Effector memory CD8-positive, alpha-beta T cell (primary cell): ENCODE measurements at regions not wholly inside any gene's neighbourhood (a gene's known extent, or its start where the extent isn't known, plus 50 kb on each side); places are given as distances from the start of the nearest gene placed in this dataset.

Source experiments
- ATAC-seq: fragments of 150-1000 bp; cut with Tn5 transposase; replicated peaks from 2 replicates; pipeline ENCODE4 v1.10.0; 2021; ENCODE audit warnings: mild to moderate bottlenecking, moderate library complexity
- DNase-seq, 3 experiments: peaks; one replicate each; pipeline ENCODE4 v3.0.0; 2021
- H3K27ac Mint-ChIP-seq, 2 donors: one replicate each; pipeline ENCODE4 v1.8.0; 2022; ENCODE audit warnings: mild to moderate bottlenecking in 2 of 2, mixed read lengths in 2 of 2, moderate library complexity in 2 of 2
- H3K27me3 Mint-ChIP-seq, 2 donors: one replicate each; pipeline ENCODE4 v1.8.0; 2022; ENCODE audit warnings: mixed read lengths in 2 of 2
- H3K36me3 Mint-ChIP-seq: one replicate; pipeline ENCODE4 v1.8.0; 2022; ENCODE audit warnings: mild to moderate bottlenecking, moderate library complexity, mixed read lengths; ENCODE audit not compliant: insufficient read depth
- H3K4me1 Mint-ChIP-seq, 2 donors: one replicate each; pipeline ENCODE4 v1.8.0; 2022; ENCODE audit warnings: low read depth in 2 of 2, mixed read lengths in 2 of 2
- H3K4me3 Mint-ChIP-seq, 2 donors: one replicate each; pipeline ENCODE4 v1.8.0; 2022; ENCODE audit warnings: mild to moderate bottlenecking in 2 of 2, mixed read lengths in 2 of 2, moderate library complexity in 2 of 2
- H3K9me3 Mint-ChIP-seq, 2 donors: one replicate each; pipeline ENCODE4 v1.8.0; 2022; ENCODE audit warnings: mixed read lengths in 2 of 2

GRCh38 chr6:104201557-104201956 lies 658.2 kb downstream of the HACE1 start:
- H3K9me3 Mint-ChIP-seq: peaks cover 7 to 10% of the 10 kb centered on the region in 2 donors
- H3K4me3 Mint-ChIP-seq: no peak overlapping the region
- H3K4me1 Mint-ChIP-seq: no peaks in the 10 kb centered on the region
- no peaks in the 10 kb centered on the region for H3K27me3 Mint-ChIP-seq
- DNase-seq (no peak), ATAC-seq (no peak)
- H3K27ac Mint-ChIP-seq: no peak overlapping the region
- H3K36me3 Mint-ChIP-seq: no peaks in the 10 kb centered on the region

- Mint-ChIP-seq H3K4me3 (no peak overlapping the region), H3K27ac (no peak overlapping the region), H3K36me3 (peaks cover 2% of the 10 kb centered on the region), H3K27me3 (no peaks in the 10 kb centered on the region), H3K9me3 (peaks cover 2 to 9% of the 10 kb centered on the region in 2 donors), H3K4me1 (no peaks in the 10 kb centered on the region)
- ATAC-seq (no peak), DNase-seq (no peak)
Measured at GRCh38 chr6:104187616-104188015, 672.1 kb downstream of the HACE1 start.

GRCh38 chr6:104186831-104187230 lies 672.9 kb downstream of the HACE1 start:
- DNase-seq: no peak
- no peaks in the 10 kb centered on the region for H3K27me3 Mint-ChIP-seq
- H3K9me3 Mint-ChIP-seq: peaks cover 2 to 3% of the 10 kb centered on the region in 2 donors
- no peak overlapping the region for H3K4me3 Mint-ChIP-seq
- no peaks in the 10 kb centered on the region for H3K4me1 Mint-ChIP-seq
- no peak for ATAC-seq
- H3K36me3 Mint-ChIP-seq: peaks cover 2% of the 10 kb centered on the region
- H3K27ac Mint-ChIP-seq: no peak overlapping the region

GRCh38 chr6:104183816-104184435 lies 675.8 kb downstream of the HACE1 start:
- no peak overlapping the region for H3K4me3 Mint-ChIP-seq
- H3K36me3 Mint-ChIP-seq: no peaks in the 10 kb centered on the region
- DNase-seq (no peak), ATAC-seq (no peak)
- no peak overlapping the region for H3K27ac Mint-ChIP-seq
- no peaks in the 10 kb centered on the region for H3K27me3 Mint-ChIP-seq
- H3K9me3 Mint-ChIP-seq: peaks cover 7 to 8% of the 10 kb centered on the region in 2 donors
- H3K4me1 Mint-ChIP-seq: no peaks in the 10 kb centered on the region

GRCh38 chr6:104182811-104183210 lies 676.9 kb downstream of the HACE1 start:
- Mint-ChIP-seq H3K36me3 (no peaks in the 10 kb centered on the region), H3K27ac (no peak overlapping the region), H3K4me3 (no peak overlapping the region), H3K4me1 (no peaks in the 10 kb centered on the region), H3K9me3 (peaks cover 4 to 8% of the 10 kb centered on the region in 2 donors), H3K27me3 (no peaks in the 10 kb centered on the region)
- no peak for ATAC-seq
- no peak for DNase-seq

GRCh38 chr6:104173668-104174067 lies 686.1 kb downstream of the HACE1 start:
- peaks cover 0 to 1% of the 10 kb centered on the region in 2 donors for H3K9me3 Mint-ChIP-seq
- H3K27me3 Mint-ChIP-seq: no peaks in the 10 kb centered on the region
- no peak overlapping the region for H3K4me3 Mint-ChIP-seq
- no peaks in the 10 kb centered on the region for H3K36me3 Mint-ChIP-seq
- DNase-seq (no peak), ATAC-seq (no peak)
- H3K4me1 Mint-ChIP-seq: no peaks in the 10 kb centered on the region
- no peak overlapping the region for H3K27ac Mint-ChIP-seq

- no peak overlapping the region for H3K27ac Mint-ChIP-seq
Measured at GRCh38 chr6:104170401-104170800, 689.3 kb downstream of the HACE1 start.

GRCh38 chr6:104166055-104166668 lies 693.6 kb downstream of the HACE1 start:
- no peaks in the 10 kb centered on the region for H3K36me3 Mint-ChIP-seq

More at GRCh38 chr6:104170401-104170800, 689.3 kb downstream of the HACE1 start:
- ATAC-seq (no peak), DNase-seq (no peak)
- Mint-ChIP-seq H3K9me3 (peaks cover 0 to 5% of the 10 kb centered on the region in 2 donors), H3K4me1 (no peaks in the 10 kb centered on the region), H3K27me3 (no peaks in the 10 kb centered on the region), H3K36me3 (no peaks in the 10 kb centered on the region), H3K4me3 (no peak overlapping the region)

GRCh38 chr6:104162036-104162669 lies 697.6 kb downstream of the HACE1 start:
- peaks cover 0 to 8% of the 10 kb centered on the region in 2 donors for H3K9me3 Mint-ChIP-seq
- no peak overlapping the region for H3K4me3 Mint-ChIP-seq
- H3K27me3 Mint-ChIP-seq: no peaks in the 10 kb centered on the region
- ATAC-seq (no peak), DNase-seq (no peak)
- no peaks in the 10 kb centered on the region for H3K36me3 Mint-ChIP-seq
- H3K27ac Mint-ChIP-seq: no peak overlapping the region
- no peaks in the 10 kb centered on the region for H3K4me1 Mint-ChIP-seq

More at GRCh38 chr6:104166055-104166668, 693.6 kb downstream of the HACE1 start:
- DNase-seq (no peak), ATAC-seq (no peak)
- H3K27me3 Mint-ChIP-seq: no peaks in the 10 kb centered on the region
- H3K4me1 Mint-ChIP-seq: no peaks in the 10 kb centered on the region
- H3K4me3 Mint-ChIP-seq: no peak overlapping the region
- H3K9me3 Mint-ChIP-seq: peaks cover 5 to 8% of the 10 kb centered on the region in 2 donors
- H3K27ac Mint-ChIP-seq: no peak overlapping the region

- H3K4me3 Mint-ChIP-seq: no peak overlapping the region
Measured at GRCh38 chr6:104159045-104159618, 700.6 kb downstream of the HACE1 start.

GRCh38 chr6:104143757-104144156 lies 716.0 kb downstream of the HACE1 start:
- no peak for DNase-seq
- H3K27me3 Mint-ChIP-seq: no peaks in the 10 kb centered on the region
- ATAC-seq: no peak
- H3K27ac Mint-ChIP-seq: no peak overlapping the region
- H3K4me1 Mint-ChIP-seq: no peaks in the 10 kb centered on the region
- H3K4me3 Mint-ChIP-seq: no peak overlapping the region
- H3K9me3 Mint-ChIP-seq: peaks cover 0 to 8% of the 10 kb centered on the region in 2 donors
- no peaks in the 10 kb centered on the region for H3K36me3 Mint-ChIP-seq

More at GRCh38 chr6:104159045-104159618, 700.6 kb downstream of the HACE1 start:
- Mint-ChIP-seq H3K9me3 (peaks cover 0 to 5% of the 10 kb centered on the region in 2 donors), H3K4me1 (no peaks in the 10 kb centered on the region), H3K27ac (no peak overlapping the region), H3K36me3 (no peaks in the 10 kb centered on the region), H3K27me3 (no peaks in the 10 kb centered on the region)
- ATAC-seq (no peak), DNase-seq (no peak)

GRCh38 chr6:104134876-104135275 lies 724.8 kb downstream of the HACE1 start:
- Mint-ChIP-seq H3K9me3 (peaks cover 0 to 6% of the 10 kb centered on the region in 2 donors), H3K4me1 (no peaks in the 10 kb centered on the region), H3K27ac (no peak overlapping the region), H3K4me3 (no peak overlapping the region), H3K36me3 (no peaks in the 10 kb centered on the region), H3K27me3 (no peaks in the 10 kb centered on the region)
- ATAC-seq (no peak), DNase-seq (no peak)

GRCh38 chr6:104130343-104130742 lies 729.4 kb downstream of the HACE1 start:
- Mint-ChIP-seq H3K9me3 (peaks cover 2 to 8% of the 10 kb centered on the region in 2 donors), H3K4me3 (no peak overlapping the region), H3K36me3 (no peaks in the 10 kb centered on the region), H3K27me3 (no peaks in the 10 kb centered on the region), H3K4me1 (no peaks in the 10 kb centered on the region), H3K27ac (no peak overlapping the region)
- ATAC-seq (no peak), DNase-seq (no peak)
